Endothelial cell of umbilical vein (primary cell): ENCODE measurements at regions not wholly inside any gene's neighbourhood (a gene's known extent, or its start where the extent isn't known, plus 50 kb on each side); places are given as distances from the start of the nearest gene placed in this dataset.

ENCODE experiments used
- BruUV-seq: library from RNA; stranded (reverse); fragments of 400-500 nt; replicated peaks from 2 replicates; lab custom pipeline; 2021; lab: Mats Ljungman, UMichigan
- CTCF ChIA-PET: fragments of 300-600, 350-600 bp; sonication (Branson Sonifier 250); formaldehyde crosslinking; loops from one replicate; lab custom pipeline; 2021; ENCODE audit warnings: antibody characterized with exemption, inconsistent platforms; lab: Charles Lee
- POLR2A ChIA-PET: fragments of 300-600, 350-600 bp; sonication (Branson Sonifier 250); formaldehyde crosslinking; loops from one replicate; lab custom pipeline; 2021; ENCODE audit warnings: antibody characterized with exemption, inconsistent platforms; lab: Charles Lee
- DNase-seq: peaks from one replicate; pipeline ENCODE4 v3.0.0-alpha.2; 2011; ENCODE audit warnings: low read depth, low spot score
- FAIRE-seq: peaks from 2 replicates; lab custom pipeline; 2011; peaks lifted over from hg19 to GRCh38; lab: Jason Lieb, UNC
- H2AFZ ChIP-seq: 2 replicates; pipeline ENCODE4 v1.6.0; 2012; ENCODE audit warnings: low read depth, low read length, control low read depth, inconsistent platforms
- H3K27ac ChIP-seq: 2 replicates; pipeline ENCODE4 v1.5.1; 2011; ENCODE audit warnings: low read depth, mild to moderate bottlenecking, control low read depth, low read length, moderate library complexity; ENCODE audit not compliant: insufficient read depth
- H3K27me3 ChIP-seq, 2 experiments: 2 replicates each; pipeline versions ENCODE4 v1.6.0 to v1.6.1; 2011; ENCODE audit warnings: low read length in 2 of 2, mixed read lengths in 1 of 2; ENCODE audit not compliant: control insufficient read depth in 2 of 2, insufficient read depth in 2 of 2
- H3K36me3 ChIP-seq, 2 experiments: 2 replicates in 1 of 2; 3 replicates in 1 of 2; pipeline ENCODE4 v1.5.1; 2011; ENCODE audit warnings: low read length in 2 of 2, mild to moderate bottlenecking in 1 of 2, moderate library complexity in 1 of 2; ENCODE audit not compliant: control insufficient read depth in 2 of 2, insufficient read depth in 2 of 2; ENCODE audit errors: extremely low read depth in 1 of 2
- H3K4me1 ChIP-seq: 3 replicates; pipeline ENCODE4 v1.5.1; 2011; ENCODE audit warnings: mild to moderate bottlenecking, low read length; ENCODE audit not compliant: control insufficient read depth, insufficient read depth; ENCODE audit errors: extremely low read depth
- H3K4me2 ChIP-seq: 2 replicates; pipeline ENCODE4 v1.6.1; 2011; ENCODE audit warnings: low read length, control low read depth, mixed read lengths; ENCODE audit not compliant: insufficient read depth
- H3K4me3 ChIP-seq, 3 experiments: fragments of 200-600 bp in 1 of 3; sonication (generic), shearing (Covaris generic) in 1 of 3; replicated peaks in 1 of 3; 2 replicates each; pipeline ENCODE4 v1.5.1; 2011 to 2016; ENCODE audit warnings: control low read depth in 3 of 3, low read length in 3 of 3, mild to moderate bottlenecking in 2 of 3, inconsistent platforms in 1 of 3, low read depth in 1 of 3, moderate library complexity in 1 of 3; ENCODE audit not compliant: insufficient read depth in 1 of 3
- H3K79me2 ChIP-seq: 2 replicates; pipeline ENCODE4 v1.6.0; 2012; ENCODE audit warnings: low read length, inconsistent platforms; ENCODE audit not compliant: control insufficient read depth, insufficient read depth
- H3K9ac ChIP-seq: replicated peaks from 2 replicates; pipeline ENCODE3; 2011; ENCODE audit warnings: low read length, control low read depth; ENCODE audit not compliant: insufficient read depth; ENCODE audit errors: extremely low read depth
- H3K9me1 ChIP-seq: replicated peaks from 3 replicates; pipeline ENCODE4 v1.6.0; 2011; ENCODE audit warnings: mild to moderate bottlenecking, low read length; ENCODE audit not compliant: control insufficient read depth, insufficient read depth; ENCODE audit errors: extremely low read depth
- H3K9me3 ChIP-seq: replicated peaks from 2 replicates; pipeline ENCODE4 v1.5.1; 2012; ENCODE audit warnings: low read length, inconsistent platforms; ENCODE audit not compliant: control insufficient read depth, insufficient read depth
- H4K20me1 ChIP-seq: replicated peaks from 2 replicates; pipeline ENCODE3; 2011; ENCODE audit warnings: mild to moderate bottlenecking, low read length; ENCODE audit not compliant: control insufficient read depth, insufficient read depth; ENCODE audit errors: extremely low read depth
- CTCF ChIP-seq, 2 donors: IDR thresholded peaks; 1 replicate in 1 of 2; 2 replicates in 1 of 2; pipeline ENCODE4 v1.5.1; 2011; ENCODE audit warnings: low read length in 2 of 2, mild to moderate bottlenecking in 2 of 2, moderate library complexity in 2 of 2, control low read depth in 1 of 2, inconsistent platforms in 1 of 2, low read depth in 1 of 2; ENCODE audit not compliant: insufficient read depth in 1 of 2; ENCODE audit errors: extremely low read depth in 1 of 2
- EZH2 ChIP-seq: IDR thresholded peaks from 2 replicates; pipeline ENCODE4 v1.6.1; 2012; ENCODE audit warnings: borderline replicate concordance, low read depth, mild to moderate bottlenecking, moderate library complexity, low read length, inconsistent platforms; ENCODE audit not compliant: severe bottlenecking
- FOS ChIP-seq: IDR thresholded peaks from 2 replicates; pipeline ENCODE4 v1.6.1; 2011; ENCODE audit warnings: mild to moderate bottlenecking, low read length, moderate library complexity, borderline replicate concordance; ENCODE audit not compliant: insufficient read depth
- GATA2 ChIP-seq: IDR thresholded peaks from 2 replicates; pipeline ENCODE4 v1.7.0; 2011; ENCODE audit warnings: low read depth, mild to moderate bottlenecking, moderate library complexity, mixed read lengths, low read length; ENCODE audit not compliant: insufficient read length, insufficient read depth
- JUN ChIP-seq: IDR thresholded peaks from 2 replicates; pipeline ENCODE4 v1.6.1; 2011; ENCODE audit warnings: borderline replicate concordance, low read depth; ENCODE audit not compliant: insufficient read length, insufficient read depth
- MAX ChIP-seq: IDR thresholded peaks from 2 replicates; pipeline ENCODE4 v1.6.1; 2011; ENCODE audit not compliant: insufficient read depth, insufficient read length
- MYC ChIP-seq: IDR thresholded peaks from one replicate; pipeline ENCODE4 v1.6.1; 2011; ENCODE audit warnings: mild to moderate bottlenecking, low read depth, low read length
- POLR2A ChIP-seq: IDR thresholded peaks from 2 replicates; pipeline ENCODE4 v1.6.1; 2012; ENCODE audit warnings: low read depth, mild to moderate bottlenecking, control low read depth, low read length
- POLR2AphosphoS5 ChIP-seq: IDR thresholded peaks from 2 replicates; pipeline ENCODE4 v1.6.1; 2012; ENCODE audit warnings: low read depth, mild to moderate bottlenecking, control low read depth, low read length, moderate library complexity; ENCODE audit not compliant: insufficient read depth
- dilution Hi-C: fragments of 300-500 bp; cut with MboI; formaldehyde crosslinking; loops from one replicate; pipeline ENCODE4 v1.15.0; 2019; ENCODE audit warnings: low sequenced_read_pairs; ENCODE audit not compliant: extremely low pct_ligation_motif_present
- intact Hi-C: fragments of 100-400 bp; cut with micrococcal nuclease; formaldehyde crosslinking; loops from one replicate; pipeline ENCODE4 v1.10.0; 2022

- FAIRE-seq (no peak), DNase-seq (no peak)
- H3K4me1 ChIP-seq = peaks cover 18% of the 10 kb centered on the region
- no peak overlapping the region for H3K4me2 ChIP-seq
- H3K9me1 ChIP-seq = no peaks in the 10 kb centered on the region
- no TSS peak for BruUV-seq
- no peak overlapping the region for H3K9ac ChIP-seq
- no peaks in the 10 kb centered on the region for H3K9me3 ChIP-seq
- TF ChIP-seq JUN (no peak), MYC (no peak), POLR2AphosphoS5 (no peak), POLR2A (no peak)
- intact Hi-C loops (no loop called here), dilution Hi-C loops (no loop called here)
- no peak overlapping the region for H3K4me3 ChIP-seq
- H4K20me1 ChIP-seq = no peaks in the 10 kb centered on the region
- H3K27ac ChIP-seq = no peak overlapping the region
- POLR2A ChIA-PET = no interaction called here
- no peaks in the 10 kb centered on the region for H3K27me3 ChIP-seq
- no peaks in the 10 kb centered on the region for H3K79me2 ChIP-seq
- peak overlapping the region; percentile 42 for H2AFZ ChIP-seq
- H3K36me3 ChIP-seq = no peaks in the 10 kb centered on the region
- CTCF ChIA-PET = no interaction called here
Observed at GRCh38 chr13:90444232-90444631, 903.3 kb upstream of the MIR17HG start.

DNA sequence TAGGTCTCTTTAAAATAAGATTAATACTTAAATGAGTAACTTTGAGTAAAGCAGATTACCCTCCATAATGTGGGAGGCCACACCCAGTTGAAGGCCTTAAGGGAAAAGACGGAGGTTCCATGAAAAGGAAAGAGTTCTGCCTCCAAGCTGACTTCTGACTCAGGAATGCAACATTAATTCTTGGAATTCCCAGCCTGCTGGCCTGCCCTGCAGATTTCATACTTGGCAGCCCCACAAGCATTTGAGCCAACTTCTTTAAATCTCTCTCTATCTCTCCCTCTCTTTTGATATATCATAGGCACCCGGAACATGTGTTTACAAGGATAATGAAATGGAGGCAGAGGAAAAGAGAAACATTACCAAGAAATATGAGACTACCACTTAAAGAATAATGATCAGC is 902.3 kb upstream of the MIR17HG start:
- no peak for FAIRE-seq
- no peak overlapping the region for H3K9ac ChIP-seq

More for the DNA sequence above, 902.3 kb upstream of the MIR17HG start:
- dilution Hi-C loops = no loop called here
- Histone ChIP-seq H3K79me2 (no peaks in the 10 kb centered on the region), H3K4me1 (peaks cover 18% of the 10 kb centered on the region), H3K4me2 (peak overlapping the region; percentile 11), H4K20me1 (no peaks in the 10 kb centered on the region), H3K4me3 (no peak overlapping the region), H2AFZ (peak overlapping the region; percentile 51), H3K36me3 (no peaks in the 10 kb centered on the region), H3K9me3 (no peaks in the 10 kb centered on the region), H3K27me3 (no peaks in the 10 kb centered on the region), H3K9me1 (no peaks in the 10 kb centered on the region), H3K27ac (peak overlapping the region; percentile 41)
- CTCF ChIA-PET = interaction anchor here (1.2 kb wide), 1 partner anchor 32 kb away, joined by 3 read pairs; no protein-coding TSS in a partner anchor
- POLR2A ChIA-PET = no interaction called here
- BruUV-seq = no TSS peak
- peak; percentile 61 for DNase-seq
- intact Hi-C loops = no loop called here
- no peak for TF ChIP-seq EZH2
- no peak for TF ChIP-seq MAX
- TF ChIP-seq POLR2AphosphoS5 = no peak
- no peak for TF ChIP-seq FOS
- no peak for TF ChIP-seq MYC
- no peak for TF ChIP-seq GATA2
- no peak for TF ChIP-seq CTCF (IDR thresholded peaks at IDR 0.05; ENCODE audit: extremely low read depth in 1 of 2, insufficient read depth in 1 of 2, low read depth in 1 of 2, low read length in 2 of 2)
- TF ChIP-seq JUN = no peak
- no peak for TF ChIP-seq POLR2A
